Dendritic cell treated with granulocyte-macrophage colony-stimulating factor and Interleukin-4, amounts not matched to agents 40 ng/mL and 50 ng/mL, for 4 days (primary cell): ENCODE measurements at regions not wholly inside any gene's neighbourhood (a gene's known extent, or its start where the extent isn't known, plus 50 kb on each side); places are given as distances from the start of the nearest gene placed in this dataset.

Source experiments
- H3K27ac Mint-ChIP-seq: one replicate; pipeline ENCODE4 v1.8.0; 2022; ENCODE audit warnings: mild to moderate bottlenecking, mixed read lengths
- H3K27me3 Mint-ChIP-seq: one replicate; pipeline ENCODE4 v1.8.0; 2022; ENCODE audit warnings: mild to moderate bottlenecking, mixed read lengths
- H3K36me3 Mint-ChIP-seq: one replicate; pipeline ENCODE4 v1.8.0; 2022; ENCODE audit warnings: low read depth, mixed read lengths
- H3K4me1 Mint-ChIP-seq: one replicate; pipeline ENCODE4 v1.8.0; 2022; ENCODE audit warnings: low read depth, mixed read lengths
- H3K4me3 Mint-ChIP-seq: one replicate; pipeline ENCODE4 v1.8.0; 2022; ENCODE audit warnings: mild to moderate bottlenecking, moderate library complexity, mixed read lengths
- H3K9me3 Mint-ChIP-seq: one replicate; pipeline ENCODE4 v1.8.0; 2022; ENCODE audit warnings: mixed read lengths
- intact Hi-C: fragments of 100-400 bp; cut with micrococcal nuclease; formaldehyde crosslinking; loops from one replicate; pipeline ENCODE4 v1.15.0; 2022

- H3K27me3 Mint-ChIP-seq: no peaks in the 10 kb centered on the region
- peaks cover 8% of the 10 kb centered on the region for H3K9me3 Mint-ChIP-seq
- H3K36me3 Mint-ChIP-seq: no peaks in the 10 kb centered on the region
Observed at GRCh38 chr2:226187616-226188015, 612.0 kb downstream of the IRS1 start.

GRCh38 chr2:226187156-226187555 is 612.5 kb downstream of the IRS1 start:
- no peak overlapping the region for H3K4me3 Mint-ChIP-seq
- peaks cover 15% of the 10 kb centered on the region for H3K4me1 Mint-ChIP-seq
- H3K27me3 Mint-ChIP-seq: no peaks in the 10 kb centered on the region
- intact Hi-C loops: no loop called here
- peaks cover 13% of the 10 kb centered on the region for H3K9me3 Mint-ChIP-seq
- H3K27ac Mint-ChIP-seq: no peak overlapping the region
- no peaks in the 10 kb centered on the region for H3K36me3 Mint-ChIP-seq

More at GRCh38 chr2:226187616-226188015, 612.0 kb downstream of the IRS1 start:
- Mint-ChIP-seq H3K4me1 (peaks cover 15% of the 10 kb centered on the region), H3K27ac (no peak overlapping the region), H3K4me3 (no peak overlapping the region)
- intact Hi-C loops: no loop called here

GRCh38 chr2:226185616-226186211 is 613.9 kb downstream of the IRS1 start:
- H3K4me3 Mint-ChIP-seq: no peak overlapping the region
- peaks cover 20% of the 10 kb centered on the region for H3K9me3 Mint-ChIP-seq
- no peak overlapping the region for H3K27ac Mint-ChIP-seq
- H3K36me3 Mint-ChIP-seq: no peaks in the 10 kb centered on the region
- intact Hi-C loops: no loop called here
- H3K27me3 Mint-ChIP-seq: no peaks in the 10 kb centered on the region
- H3K4me1 Mint-ChIP-seq: peaks cover 15% of the 10 kb centered on the region

- Mint-ChIP-seq H3K4me1 (peaks cover 15% of the 10 kb centered on the region), H3K27me3 (no peaks in the 10 kb centered on the region), H3K36me3 (no peaks in the 10 kb centered on the region), H3K27ac (no peak overlapping the region), H3K4me3 (no peak overlapping the region), H3K9me3 (peaks cover 20% of the 10 kb centered on the region)
- intact Hi-C loops: no loop called here
Observed at GRCh38 chr2:226184940-226185615, 614.5 kb downstream of the IRS1 start.

DNA sequence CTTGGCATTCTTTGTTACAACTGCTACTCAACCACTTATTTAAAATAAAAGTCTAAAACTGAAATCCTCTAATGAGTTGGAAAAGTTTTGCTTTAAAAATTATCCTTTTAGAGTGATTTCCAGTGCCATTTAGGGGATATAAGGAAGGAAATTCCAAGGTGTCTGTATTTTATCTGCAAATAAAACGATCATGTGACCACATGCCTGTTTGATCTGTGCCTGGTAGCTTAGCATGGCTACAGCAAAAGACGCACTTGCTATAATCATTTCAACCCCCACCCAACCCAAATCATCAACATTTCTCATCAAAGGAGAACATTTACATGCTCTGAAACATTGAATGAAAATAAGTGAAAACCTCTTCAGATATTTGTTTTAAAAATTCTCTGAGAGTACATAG is 615.1 kb downstream of the IRS1 start:
- Mint-ChIP-seq H3K4me3 (no peak overlapping the region), H3K27ac (no peak overlapping the region), H3K9me3 (peaks cover 23% of the 10 kb centered on the region), H3K36me3 (no peaks in the 10 kb centered on the region), H3K4me1 (peaks cover 15% of the 10 kb centered on the region), H3K27me3 (no peaks in the 10 kb centered on the region)
- intact Hi-C loops: no loop called here

DNA sequence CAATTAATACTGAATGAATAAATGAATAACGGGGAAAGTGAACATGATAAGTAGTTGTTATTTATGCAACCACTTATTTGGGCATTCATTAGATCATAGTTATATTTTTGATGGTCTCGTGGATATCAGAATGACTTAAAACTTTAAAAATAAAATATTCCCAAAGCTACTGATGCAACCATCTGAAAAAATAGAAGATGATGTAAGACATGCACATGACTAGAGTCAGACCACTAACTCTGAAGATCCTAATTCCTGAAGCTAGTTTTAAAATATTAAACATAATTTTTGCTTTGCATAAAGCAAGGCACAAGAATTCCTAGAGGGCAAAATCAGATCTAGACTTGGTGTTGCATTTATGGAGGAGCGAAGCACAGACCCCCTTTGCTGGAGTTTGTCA is 616.1 kb downstream of the IRS1 start:
- H3K36me3 Mint-ChIP-seq: no peaks in the 10 kb centered on the region
- H3K9me3 Mint-ChIP-seq: peaks cover 33% of the 10 kb centered on the region
- H3K4me3 Mint-ChIP-seq: no peak overlapping the region
- H3K27ac Mint-ChIP-seq: no peak overlapping the region
- intact Hi-C loops: no loop called here
- H3K27me3 Mint-ChIP-seq: no peaks in the 10 kb centered on the region
- peaks cover 15% of the 10 kb centered on the region for H3K4me1 Mint-ChIP-seq

DNA sequence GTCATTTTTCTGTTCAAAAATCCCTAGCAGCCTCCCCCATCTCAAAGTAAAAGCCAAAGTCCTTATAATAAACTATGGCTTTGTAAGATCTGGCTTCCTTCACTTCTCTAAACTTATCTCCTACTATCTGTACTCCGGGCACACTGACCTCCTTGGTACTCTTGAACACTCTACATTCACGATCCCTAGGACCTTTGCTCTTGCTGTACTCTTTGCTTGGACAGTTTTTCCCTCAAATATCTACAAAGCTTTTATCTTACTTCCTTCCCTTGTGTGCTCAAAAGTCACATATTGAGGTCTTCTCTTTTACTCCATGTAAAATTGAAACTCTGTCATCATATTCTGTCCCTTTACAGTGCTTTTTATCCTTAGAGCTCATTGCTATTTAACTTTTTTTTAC is 616.6 kb downstream of the IRS1 start:
- Mint-ChIP-seq H3K4me3 (no peak overlapping the region), H3K27ac (no peak overlapping the region)
- intact Hi-C loops: no loop called here

GRCh38 chr2:226181909-226182308 is 617.7 kb downstream of the IRS1 start:
- H3K36me3 Mint-ChIP-seq: no peaks in the 10 kb centered on the region
- intact Hi-C loops: no loop called here
- peaks cover 49% of the 10 kb centered on the region for H3K9me3 Mint-ChIP-seq
- H3K4me1 Mint-ChIP-seq: peaks cover 15% of the 10 kb centered on the region
- no peak overlapping the region for H3K4me3 Mint-ChIP-seq
- no peak overlapping the region for H3K27ac Mint-ChIP-seq
- no peaks in the 10 kb centered on the region for H3K27me3 Mint-ChIP-seq

More for the DNA sequence above, 616.6 kb downstream of the IRS1 start:
- H3K9me3 Mint-ChIP-seq: peaks cover 38% of the 10 kb centered on the region
- no peaks in the 10 kb centered on the region for H3K27me3 Mint-ChIP-seq
- H3K36me3 Mint-ChIP-seq: no peaks in the 10 kb centered on the region
- H3K4me1 Mint-ChIP-seq: peaks cover 15% of the 10 kb centered on the region

DNA sequence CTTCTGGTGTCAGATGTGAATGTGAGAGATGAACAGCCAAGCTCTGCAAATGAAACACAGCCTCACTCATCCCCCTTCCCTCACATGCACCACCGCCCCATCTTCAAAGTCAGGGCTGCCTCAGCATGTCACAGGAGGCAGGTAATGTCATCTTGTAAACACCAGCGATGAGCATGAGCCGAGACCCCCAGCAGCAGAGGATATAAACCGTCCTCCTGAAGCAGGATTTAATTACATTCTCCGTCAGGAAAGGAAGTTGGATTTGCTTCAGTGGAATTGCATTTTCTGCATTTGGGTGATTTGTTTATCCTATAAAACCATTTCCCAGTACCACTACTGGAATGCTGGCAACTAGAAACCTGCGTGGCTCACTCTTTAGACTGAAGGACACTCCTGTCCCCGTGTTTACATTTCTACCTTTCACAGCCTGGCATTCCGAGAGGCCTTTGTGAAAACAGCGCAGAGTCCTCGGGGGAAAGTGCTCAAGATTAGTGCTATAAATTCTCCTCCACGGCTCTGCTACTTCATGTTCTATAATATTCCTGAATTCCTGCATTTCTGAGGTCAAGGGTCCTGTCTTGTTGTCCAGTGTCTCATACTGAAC is 619.2 kb downstream of the IRS1 start:
- peaks cover 57% of the 10 kb centered on the region for H3K9me3 Mint-ChIP-seq
- H3K27ac Mint-ChIP-seq: no peak overlapping the region
- H3K27me3 Mint-ChIP-seq: no peaks in the 10 kb centered on the region
- H3K4me3 Mint-ChIP-seq: no peak overlapping the region
- H3K4me1 Mint-ChIP-seq: peaks cover 15% of the 10 kb centered on the region
- H3K36me3 Mint-ChIP-seq: no peaks in the 10 kb centered on the region
- intact Hi-C loops: no loop called here

- Mint-ChIP-seq H3K4me1 (peaks cover 7% of the 10 kb centered on the region), H3K36me3 (no peaks in the 10 kb centered on the region), H3K27ac (no peak overlapping the region), H3K4me3 (no peak overlapping the region), H3K9me3 (peaks cover 57% of the 10 kb centered on the region), H3K27me3 (no peaks in the 10 kb centered on the region)
- intact Hi-C loops: no loop called here
Observed at GRCh38 chr2:226179010-226179409, 620.6 kb downstream of the IRS1 start.

DNA sequence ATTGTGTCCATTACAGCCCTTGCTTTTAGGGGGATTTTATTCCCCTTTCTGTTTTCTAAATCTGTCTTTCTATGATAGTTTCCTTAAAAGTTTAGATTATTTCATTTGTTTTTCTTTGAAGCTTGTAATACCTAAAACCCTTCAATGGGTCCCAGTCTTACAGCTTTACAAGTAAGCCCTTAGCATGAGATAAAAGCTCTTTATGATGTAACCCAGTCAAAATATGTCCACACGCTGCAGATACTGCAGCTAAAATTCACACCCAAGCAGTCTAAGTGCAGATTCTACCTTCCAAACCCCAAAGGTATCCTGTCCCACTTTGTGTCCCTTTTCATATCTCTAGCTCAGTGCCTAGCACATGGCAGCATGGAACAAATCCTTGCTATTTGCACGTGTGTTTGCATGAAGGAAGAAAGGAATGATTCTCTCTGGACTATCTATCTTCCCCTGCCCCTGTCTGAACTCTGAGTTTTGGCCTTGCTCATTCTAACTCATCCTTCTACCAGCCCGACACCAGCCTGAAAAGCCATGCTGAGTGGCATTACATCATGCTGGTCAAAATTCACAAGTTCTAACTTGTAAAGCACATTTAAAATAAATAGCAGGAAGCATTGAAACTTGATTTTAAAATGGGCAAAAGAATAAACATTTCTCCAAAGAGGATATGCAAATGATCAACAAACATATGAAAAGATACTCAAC is 623.2 kb downstream of the IRS1 start:
- intact Hi-C loops: no loop called here
- Mint-ChIP-seq H3K27ac (no peak overlapping the region), H3K4me3 (no peak overlapping the region), H3K9me3 (peaks cover 37% of the 10 kb centered on the region), H3K4me1 (no peaks in the 10 kb centered on the region), H3K27me3 (no peaks in the 10 kb centered on the region), H3K36me3 (no peaks in the 10 kb centered on the region)

DNA sequence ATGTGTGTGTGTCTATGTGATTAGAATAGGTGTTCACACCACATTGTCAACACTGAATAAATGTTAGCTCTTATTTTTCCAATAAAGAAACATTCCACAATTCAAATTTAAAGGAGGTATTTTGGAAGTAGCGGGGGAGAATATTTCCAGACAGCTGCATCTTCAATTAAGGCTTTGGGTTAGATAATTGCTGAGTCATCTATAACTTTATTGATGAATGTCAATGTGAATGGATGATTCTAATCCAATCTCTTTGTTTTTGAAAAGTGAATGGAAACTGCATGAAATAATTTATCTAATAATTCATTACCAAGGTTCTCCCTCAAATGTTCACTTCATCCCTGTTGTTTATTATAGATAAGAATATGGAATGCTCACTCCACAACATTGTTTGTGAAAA is 625.2 kb downstream of the IRS1 start:
- Mint-ChIP-seq H3K27me3 (no peaks in the 10 kb centered on the region), H3K9me3 (peaks cover 32% of the 10 kb centered on the region), H3K27ac (no peak overlapping the region), H3K4me1 (no peaks in the 10 kb centered on the region), H3K36me3 (no peaks in the 10 kb centered on the region), H3K4me3 (no peak overlapping the region)
- intact Hi-C loops: no loop called here

DNA sequence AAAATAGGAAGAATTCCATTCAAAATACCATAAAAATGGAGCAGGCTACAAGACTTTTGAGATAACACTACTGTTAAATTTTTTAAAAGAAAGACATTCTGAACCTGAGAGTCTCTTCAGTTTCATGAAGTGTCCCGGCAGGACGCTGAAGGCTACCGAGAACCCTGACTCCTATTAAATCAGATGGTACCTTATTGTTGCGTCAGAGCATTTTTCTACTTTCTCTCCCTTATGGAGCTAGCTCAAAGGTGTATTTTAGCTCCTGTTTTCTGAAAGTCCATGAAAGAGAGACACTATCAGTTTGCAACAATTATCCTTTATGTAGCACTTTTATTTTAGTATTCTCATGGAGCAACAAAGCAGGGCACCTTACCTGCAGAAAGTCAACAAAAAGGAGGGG is 626.7 kb downstream of the IRS1 start:
- Mint-ChIP-seq H3K27ac (no peak overlapping the region), H3K27me3 (no peaks in the 10 kb centered on the region), H3K9me3 (peaks cover 18% of the 10 kb centered on the region), H3K4me3 (no peak overlapping the region), H3K4me1 (no peaks in the 10 kb centered on the region), H3K36me3 (no peaks in the 10 kb centered on the region)
- intact Hi-C loops: no loop called here

DNA sequence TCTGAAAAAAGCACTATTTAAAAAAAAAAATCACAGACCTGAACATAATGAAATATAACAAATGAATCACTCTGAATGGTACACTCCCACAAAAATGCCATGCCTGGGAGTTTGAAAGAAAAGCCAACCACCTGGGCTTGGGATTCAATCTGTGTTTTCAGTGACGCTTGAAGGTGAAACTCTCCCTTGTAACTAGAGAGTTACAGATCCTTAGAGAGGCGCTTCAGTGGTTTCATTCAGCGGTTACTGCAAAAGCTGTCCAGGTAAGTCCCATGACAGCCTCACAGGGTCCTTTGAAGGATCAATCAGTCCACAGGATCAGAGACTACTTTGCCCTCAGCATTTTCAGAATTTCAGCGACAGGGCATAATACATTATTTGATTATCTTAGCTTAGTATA is 627.3 kb downstream of the IRS1 start:
- no peaks in the 10 kb centered on the region for H3K27me3 Mint-ChIP-seq
- intact Hi-C loops: no loop called here
- H3K4me1 Mint-ChIP-seq: no peaks in the 10 kb centered on the region

More for the DNA sequence above, 627.3 kb downstream of the IRS1 start:
- H3K4me3 Mint-ChIP-seq: no peak overlapping the region
- H3K9me3 Mint-ChIP-seq: peaks cover 11% of the 10 kb centered on the region
- H3K27ac Mint-ChIP-seq: no peak overlapping the region
- H3K36me3 Mint-ChIP-seq: no peaks in the 10 kb centered on the region
